ENCODE measurements at regions not wholly inside any gene's neighbourhood (a gene's known extent, or its start where the extent isn't known, plus 50 kb on each side); places are given as distances from the start of the nearest gene placed in this dataset.

DNA sequence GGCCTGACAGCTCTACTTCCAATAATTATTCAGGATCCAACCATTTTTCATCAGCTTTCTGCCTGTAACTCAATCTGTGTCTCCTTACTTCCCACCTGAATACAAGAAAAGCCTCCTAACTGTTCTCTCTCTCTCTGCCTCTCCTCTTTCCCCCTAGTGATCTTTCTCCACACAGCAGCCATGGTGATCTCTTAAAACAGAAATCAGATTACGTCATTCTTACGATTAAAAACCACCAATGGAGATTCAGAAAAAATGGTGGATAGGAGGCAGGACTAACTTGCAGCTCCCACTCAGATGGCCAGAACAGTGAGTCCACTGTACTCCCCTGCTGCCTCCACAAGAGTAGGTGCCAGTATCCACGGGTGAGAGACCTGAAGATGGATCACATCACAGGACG is 431.7 kb downstream of the MBD2 start:
- TF ChIP-seq, protein P1, sequence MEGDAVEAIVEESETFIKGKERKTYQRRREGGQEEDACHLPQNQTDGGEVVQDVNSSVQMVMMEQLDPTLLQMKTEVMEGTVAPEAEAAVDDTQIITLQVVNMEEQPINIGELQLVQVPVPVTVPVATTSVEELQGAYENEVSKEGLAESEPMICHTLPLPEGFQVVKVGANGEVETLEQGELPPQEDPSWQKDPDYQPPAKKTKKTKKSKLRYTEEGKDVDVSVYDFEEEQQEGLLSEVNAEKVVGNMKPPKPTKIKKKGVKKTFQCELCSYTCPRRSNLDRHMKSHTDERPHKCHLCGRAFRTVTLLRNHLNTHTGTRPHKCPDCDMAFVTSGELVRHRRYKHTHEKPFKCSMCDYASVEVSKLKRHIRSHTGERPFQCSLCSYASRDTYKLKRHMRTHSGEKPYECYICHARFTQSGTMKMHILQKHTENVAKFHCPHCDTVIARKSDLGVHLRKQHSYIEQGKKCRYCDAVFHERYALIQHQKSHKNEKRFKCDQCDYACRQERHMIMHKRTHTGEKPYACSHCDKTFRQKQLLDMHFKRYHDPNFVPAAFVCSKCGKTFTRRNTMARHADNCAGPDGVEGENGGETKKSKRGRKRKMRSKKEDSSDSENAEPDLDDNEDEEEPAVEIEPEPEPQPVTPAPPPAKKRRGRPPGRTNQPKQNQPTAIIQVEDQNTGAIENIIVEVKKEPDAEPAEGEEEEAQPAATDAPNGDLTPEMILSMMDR (IDR thresholded peaks at IDR 0.05; ENCODE audit: low read depth, low read length) = no peak
- TF ChIP-seq EZH2phosphoT487 (IDR thresholded peaks at IDR 0.05; ENCODE audit: low read depth) = no peak
